ENCODE measurements at regions not wholly inside any gene's neighbourhood (a gene's known extent, or its start where the extent isn't known, plus 50 kb on each side); places are given as distances from the start of the nearest gene placed in this dataset.

DNA sequence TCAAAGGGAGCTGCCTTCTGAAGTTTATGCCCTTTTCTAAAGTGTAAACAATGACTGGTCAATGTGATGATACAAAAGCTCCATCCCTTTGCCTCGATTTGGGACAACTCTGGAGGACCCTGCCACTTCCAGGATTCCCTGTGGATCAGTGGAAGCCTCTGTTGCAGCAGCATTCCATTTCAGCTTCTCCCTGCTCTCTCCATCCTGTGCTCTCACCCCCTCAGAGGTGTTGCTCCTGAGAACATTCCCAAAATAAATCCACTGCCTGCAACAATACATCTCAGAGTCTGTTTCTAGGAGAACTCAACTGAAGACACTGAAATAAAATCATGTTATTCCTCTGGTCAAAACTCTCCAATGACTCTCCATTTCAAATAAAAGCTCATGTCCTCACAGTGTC, 263.6 kb downstream of the HACE1 start:
- Histone ChIP-seq H3K4me3 (ENCODE audit: insufficient read length, low read depth) (no peak overlapping the region), H3K4me1 (ENCODE audit: insufficient read depth, insufficient read length) (no peaks in the 10 kb centered on the region), H3K9ac (ENCODE audit: insufficient read length, low read depth) (no peak overlapping the region), H3K36me3 (ENCODE audit: insufficient read depth, insufficient read length, low read length) (no peaks in the 10 kb centered on the region), H3K27me3 (ENCODE audit: insufficient read depth, insufficient read length) (no peaks in the 10 kb centered on the region), H3K9me3 (ENCODE audit: insufficient read depth, low read length) (no peaks in the 10 kb centered on the region)
- no peak for DNase-seq (ENCODE audit: low read depth, low spot score)
- TF ChIP-seq SUZ12 (IDR thresholded peaks at IDR 0.05; ENCODE audit: extremely low read depth, insufficient read depth, insufficient read length) (no peak), YY1 (IDR thresholded peaks at IDR 0.05; ENCODE audit: insufficient read depth, insufficient read length) (no peak), ZNF274 (IDR thresholded peaks at IDR 0.05; ENCODE audit: low read depth, low read length) (no peak)

DNA sequence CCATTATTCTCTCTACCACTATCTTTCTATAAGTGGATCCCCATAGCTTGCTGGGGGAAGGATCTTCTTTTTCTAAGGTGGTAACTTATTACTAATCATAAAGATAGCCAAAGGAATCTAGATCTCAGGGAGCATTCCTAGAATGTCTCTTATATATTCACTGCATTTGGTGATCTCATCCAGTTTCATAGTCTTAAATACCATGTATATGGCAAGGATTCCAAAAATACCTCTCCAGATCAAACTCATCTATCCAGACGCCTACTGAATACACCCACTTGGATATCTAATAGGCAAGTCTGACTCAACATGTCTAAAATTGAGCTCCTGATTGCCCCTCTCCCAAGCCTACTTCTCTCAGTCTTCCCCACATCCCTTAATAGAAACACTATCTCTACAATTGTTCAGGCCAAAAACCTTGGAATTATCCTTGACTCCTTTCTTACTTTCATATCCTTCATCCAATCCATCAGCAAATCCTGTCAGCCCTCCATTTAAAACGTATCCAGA, 264.4 kb downstream of the HACE1 start:
- H3K36me3 ChIP-seq (ENCODE audit: insufficient read depth, insufficient read length, low read length): no peaks in the 10 kb centered on the region
- H3K9ac ChIP-seq (ENCODE audit: insufficient read length, low read depth): no peak overlapping the region
- TF ChIP-seq ZNF274 (IDR thresholded peaks at IDR 0.05; ENCODE audit: low read depth, low read length) (no peak), YY1 (IDR thresholded peaks at IDR 0.05; ENCODE audit: insufficient read depth, insufficient read length) (no peak), SUZ12 (IDR thresholded peaks at IDR 0.05; ENCODE audit: extremely low read depth, insufficient read depth, insufficient read length) (no peak)
- H3K4me1 ChIP-seq (ENCODE audit: insufficient read depth, insufficient read length): no peaks in the 10 kb centered on the region
- H3K4me3 ChIP-seq (ENCODE audit: insufficient read length, low read depth): no peak overlapping the region
- H3K27me3 ChIP-seq (ENCODE audit: insufficient read depth, insufficient read length): no peaks in the 10 kb centered on the region
- H3K9me3 ChIP-seq (ENCODE audit: insufficient read depth, low read length): no peaks in the 10 kb centered on the region
- DNase-seq (ENCODE audit: low read depth, low spot score): no peak

- no peak overlapping the region for H3K9ac ChIP-seq (ENCODE audit: insufficient read length, low read depth)
- TF ChIP-seq SUZ12 (IDR thresholded peaks at IDR 0.05; ENCODE audit: extremely low read depth, insufficient read depth, insufficient read length) (no peak), YY1 (IDR thresholded peaks at IDR 0.05; ENCODE audit: insufficient read depth, insufficient read length) (no peak), ZNF274 (IDR thresholded peaks at IDR 0.05; ENCODE audit: low read depth, low read length) (no peak)
- H3K4me1 ChIP-seq (ENCODE audit: insufficient read depth, insufficient read length): no peaks in the 10 kb centered on the region
- H3K27me3 ChIP-seq (ENCODE audit: insufficient read depth, insufficient read length): no peaks in the 10 kb centered on the region
- no peak for DNase-seq (ENCODE audit: low read depth, low spot score)
- no peak overlapping the region for H3K4me3 ChIP-seq (ENCODE audit: insufficient read length, low read depth)
- H3K9me3 ChIP-seq (ENCODE audit: insufficient read depth, low read length): no peaks in the 10 kb centered on the region
- H3K36me3 ChIP-seq (ENCODE audit: insufficient read depth, insufficient read length, low read length): no peaks in the 10 kb centered on the region
Measured at GRCh38 chr6:104591573-104592334, 268.0 kb downstream of the HACE1 start.

DNA sequence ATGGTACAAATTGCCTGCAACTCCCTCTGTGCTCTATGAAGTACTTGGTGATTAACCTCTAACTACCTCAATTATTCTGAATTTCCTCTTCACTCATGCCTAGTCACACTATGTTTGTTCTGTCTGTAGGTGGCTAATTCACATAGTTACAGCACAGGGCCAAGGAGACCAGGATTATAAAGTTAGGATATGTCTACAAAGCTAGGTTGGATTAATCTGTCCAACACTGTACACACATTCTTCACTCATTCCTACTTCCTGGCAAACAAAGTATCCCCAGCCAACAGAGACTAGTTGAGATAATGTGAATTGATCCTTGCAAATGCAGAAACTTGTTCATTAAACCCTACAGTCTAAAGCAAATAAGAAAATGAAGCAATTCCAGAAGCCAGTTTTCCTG, 269.8 kb downstream of the HACE1 start:
- Histone ChIP-seq H3K4me3 (ENCODE audit: insufficient read length, low read depth) (no peak overlapping the region), H3K4me1 (ENCODE audit: insufficient read depth, insufficient read length) (no peaks in the 10 kb centered on the region), H3K9me3 (ENCODE audit: insufficient read depth, low read length) (no peaks in the 10 kb centered on the region), H3K27me3 (ENCODE audit: insufficient read depth, insufficient read length) (no peaks in the 10 kb centered on the region), H3K36me3 (ENCODE audit: insufficient read depth, insufficient read length, low read length) (no peaks in the 10 kb centered on the region), H3K9ac (ENCODE audit: insufficient read length, low read depth) (no peak overlapping the region)
- DNase-seq (ENCODE audit: low read depth, low spot score): no peak
- TF ChIP-seq YY1 (IDR thresholded peaks at IDR 0.05; ENCODE audit: insufficient read depth, insufficient read length): no peak
- no peak for TF ChIP-seq SUZ12 (IDR thresholded peaks at IDR 0.05; ENCODE audit: extremely low read depth, insufficient read depth, insufficient read length)
- TF ChIP-seq ZNF274 (IDR thresholded peaks at IDR 0.05; ENCODE audit: low read depth, low read length): no peak

GRCh38 chr6:104585646-104586045, 274.1 kb downstream of the HACE1 start:
- Histone ChIP-seq H3K36me3 (ENCODE audit: insufficient read depth, insufficient read length, low read length) (no peaks in the 10 kb centered on the region), H3K27me3 (ENCODE audit: insufficient read depth, insufficient read length) (no peaks in the 10 kb centered on the region), H3K4me3 (ENCODE audit: insufficient read length, low read depth) (no peak overlapping the region), H3K9ac (ENCODE audit: insufficient read length, low read depth) (no peak overlapping the region), H3K9me3 (ENCODE audit: insufficient read depth, low read length) (no peaks in the 10 kb centered on the region), H3K4me1 (ENCODE audit: insufficient read depth, insufficient read length) (no peaks in the 10 kb centered on the region)
- DNase-seq (ENCODE audit: low read depth, low spot score): no peak
- TF ChIP-seq ZNF274 (IDR thresholded peaks at IDR 0.05; ENCODE audit: low read depth, low read length): no peak
- no peak for TF ChIP-seq YY1 (IDR thresholded peaks at IDR 0.05; ENCODE audit: insufficient read depth, insufficient read length)
- no peak for TF ChIP-seq SUZ12 (IDR thresholded peaks at IDR 0.05; ENCODE audit: extremely low read depth, insufficient read depth, insufficient read length)

GRCh38 chr6:104580452-104580851, 279.3 kb downstream of the HACE1 start:
- Histone ChIP-seq H3K9me3 (ENCODE audit: insufficient read depth, low read length) (no peaks in the 10 kb centered on the region), H3K4me1 (ENCODE audit: insufficient read depth, insufficient read length) (no peaks in the 10 kb centered on the region), H3K4me3 (ENCODE audit: insufficient read length, low read depth) (no peak overlapping the region), H3K36me3 (ENCODE audit: insufficient read depth, insufficient read length, low read length) (no peaks in the 10 kb centered on the region), H3K9ac (ENCODE audit: insufficient read length, low read depth) (no peak overlapping the region), H3K27me3 (ENCODE audit: insufficient read depth, insufficient read length) (no peaks in the 10 kb centered on the region)
- no peak for DNase-seq (ENCODE audit: low read depth, low spot score)
- TF ChIP-seq ZNF274 (IDR thresholded peaks at IDR 0.05; ENCODE audit: low read depth, low read length) (no peak), SUZ12 (IDR thresholded peaks at IDR 0.05; ENCODE audit: extremely low read depth, insufficient read depth, insufficient read length) (no peak), YY1 (IDR thresholded peaks at IDR 0.05; ENCODE audit: insufficient read depth, insufficient read length) (no peak)

DNA sequence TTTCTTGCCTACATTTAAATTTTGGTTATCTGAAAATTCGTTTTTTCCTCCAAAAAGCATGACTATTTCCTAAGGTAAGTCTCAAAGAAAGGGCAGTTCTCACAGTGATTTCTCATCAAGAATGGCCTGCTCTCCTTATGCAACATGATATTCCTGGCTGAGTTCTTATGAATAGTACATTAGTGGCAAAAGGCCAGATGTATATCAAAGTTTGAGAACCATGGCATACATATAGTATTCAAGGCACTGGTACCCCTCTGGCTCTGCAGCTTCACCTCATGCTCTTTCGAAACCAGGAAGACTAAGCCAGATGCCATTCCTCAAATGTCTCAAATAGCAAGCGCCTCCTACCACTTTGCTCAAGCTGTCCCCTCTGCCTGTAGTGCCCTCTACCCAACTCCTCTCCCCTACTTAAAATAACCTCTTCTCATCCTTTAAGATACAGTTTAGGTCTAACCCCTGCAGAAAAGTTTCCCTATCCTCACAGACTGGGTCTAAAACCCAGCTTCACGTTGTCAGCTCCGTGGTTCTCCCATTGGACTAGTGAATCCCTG, 280.3 kb downstream of the HACE1 start:
- H3K4me1 ChIP-seq (ENCODE audit: insufficient read depth, insufficient read length): no peaks in the 10 kb centered on the region
- H3K4me3 ChIP-seq (ENCODE audit: insufficient read length, low read depth): no peak overlapping the region
- TF ChIP-seq YY1 (IDR thresholded peaks at IDR 0.05; ENCODE audit: insufficient read depth, insufficient read length) (no peak), ZNF274 (IDR thresholded peaks at IDR 0.05; ENCODE audit: low read depth, low read length) (no peak), SUZ12 (IDR thresholded peaks at IDR 0.05; ENCODE audit: extremely low read depth, insufficient read depth, insufficient read length) (no peak)
- no peak for DNase-seq (ENCODE audit: low read depth, low spot score)
- H3K9me3 ChIP-seq (ENCODE audit: insufficient read depth, low read length): no peaks in the 10 kb centered on the region
- H3K27me3 ChIP-seq (ENCODE audit: insufficient read depth, insufficient read length): no peaks in the 10 kb centered on the region
- no peak overlapping the region for H3K9ac ChIP-seq (ENCODE audit: insufficient read length, low read depth)
- H3K36me3 ChIP-seq (ENCODE audit: insufficient read depth, insufficient read length, low read length): no peaks in the 10 kb centered on the region
